PC-3 (cell line): ENCODE measurements at regions not wholly inside any gene's neighbourhood (a gene's known extent, or its start where the extent isn't known, plus 50 kb on each side); places are given as distances from the start of the nearest gene placed in this dataset.

Source experiments
- EZH2 ChIP-seq: fragments of 300-600 bp; sonication (generic); IDR thresholded peaks from one replicate; pipeline ENCODE4 v1.6.1; 2017; ENCODE audit warnings: antibody characterized with exemption, mild to moderate bottlenecking, low read length; ENCODE audit not compliant: unreplicated experiment
- TF ChIP-seq, protein P1 (sequence below): fragments of 300-600 bp; sonication (generic); conservative IDR thresholded peaks from 2 replicates; pipeline ENCODE4 v1.5.1; 2017; ENCODE audit warnings: antibody characterized with exemption, low read depth, mild to moderate bottlenecking, low read length

DNA sequence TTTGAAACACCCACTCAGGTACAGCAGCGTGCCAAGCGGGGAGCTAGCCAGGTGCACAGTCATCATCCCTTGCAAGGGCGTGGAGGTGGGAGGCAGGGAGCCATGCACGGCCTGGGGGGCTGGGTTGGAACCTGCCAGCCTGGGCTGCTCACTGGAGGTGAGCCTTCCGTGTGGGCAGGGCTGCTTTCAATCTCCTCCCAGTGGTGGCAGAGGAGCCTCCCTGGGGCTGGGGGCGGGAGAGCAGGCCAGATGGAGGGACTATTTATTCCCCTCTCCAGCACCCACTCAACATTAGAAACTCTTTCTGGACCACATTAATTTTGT is 90.3 kb downstream of the KATNIP start:
- TF ChIP-seq, protein P1, sequence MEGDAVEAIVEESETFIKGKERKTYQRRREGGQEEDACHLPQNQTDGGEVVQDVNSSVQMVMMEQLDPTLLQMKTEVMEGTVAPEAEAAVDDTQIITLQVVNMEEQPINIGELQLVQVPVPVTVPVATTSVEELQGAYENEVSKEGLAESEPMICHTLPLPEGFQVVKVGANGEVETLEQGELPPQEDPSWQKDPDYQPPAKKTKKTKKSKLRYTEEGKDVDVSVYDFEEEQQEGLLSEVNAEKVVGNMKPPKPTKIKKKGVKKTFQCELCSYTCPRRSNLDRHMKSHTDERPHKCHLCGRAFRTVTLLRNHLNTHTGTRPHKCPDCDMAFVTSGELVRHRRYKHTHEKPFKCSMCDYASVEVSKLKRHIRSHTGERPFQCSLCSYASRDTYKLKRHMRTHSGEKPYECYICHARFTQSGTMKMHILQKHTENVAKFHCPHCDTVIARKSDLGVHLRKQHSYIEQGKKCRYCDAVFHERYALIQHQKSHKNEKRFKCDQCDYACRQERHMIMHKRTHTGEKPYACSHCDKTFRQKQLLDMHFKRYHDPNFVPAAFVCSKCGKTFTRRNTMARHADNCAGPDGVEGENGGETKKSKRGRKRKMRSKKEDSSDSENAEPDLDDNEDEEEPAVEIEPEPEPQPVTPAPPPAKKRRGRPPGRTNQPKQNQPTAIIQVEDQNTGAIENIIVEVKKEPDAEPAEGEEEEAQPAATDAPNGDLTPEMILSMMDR: no peak
- no peak for TF ChIP-seq EZH2
